Epithelial cell of esophagus (primary cell): ENCODE measurements at regions not wholly inside any gene's neighbourhood (a gene's known extent, or its start where the extent isn't known, plus 50 kb on each side); places are given as distances from the start of the nearest gene placed in this dataset.

ENCODE experiments used
- DNase-seq: peaks from one replicate; pipeline ENCODE4 v3.0.0; 2010; ENCODE audit warnings: low read depth
- H3K4me3 ChIP-seq: 2 replicates; pipeline ENCODE4 v1.5.1; 2011; ENCODE audit warnings: mild to moderate bottlenecking, low read length, control low read depth
- TF ChIP-seq, protein P1 (sequence below): IDR thresholded peaks from 2 replicates; pipeline ENCODE4 v1.5.1; 2011; ENCODE audit warnings: low read depth, mild to moderate bottlenecking, low read length, control low read depth, inconsistent platforms; ENCODE audit not compliant: insufficient read depth; ENCODE audit errors: missing control alignments

DNA sequence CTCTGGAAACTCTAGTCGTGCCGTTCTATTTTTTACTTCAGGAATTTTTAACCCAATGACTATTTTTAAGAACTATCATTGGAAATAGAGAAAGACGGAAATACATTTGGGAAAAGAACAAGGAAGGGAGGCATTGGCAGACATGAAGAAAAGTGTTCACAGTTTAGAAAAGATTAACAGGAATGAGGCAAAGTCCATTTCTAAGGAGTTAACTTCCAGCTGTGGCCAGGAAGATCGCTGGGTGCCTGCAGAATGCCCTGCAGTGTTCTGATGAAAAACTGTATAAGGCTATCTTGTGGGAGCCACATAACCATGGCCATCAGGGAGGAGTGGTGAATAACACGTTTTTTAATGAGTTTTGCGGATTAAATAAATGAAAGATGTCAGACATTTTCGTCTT is 150.6 kb upstream of the VCX3A start:
- no peak overlapping the region for H3K4me3 ChIP-seq
- TF ChIP-seq, protein P1, sequence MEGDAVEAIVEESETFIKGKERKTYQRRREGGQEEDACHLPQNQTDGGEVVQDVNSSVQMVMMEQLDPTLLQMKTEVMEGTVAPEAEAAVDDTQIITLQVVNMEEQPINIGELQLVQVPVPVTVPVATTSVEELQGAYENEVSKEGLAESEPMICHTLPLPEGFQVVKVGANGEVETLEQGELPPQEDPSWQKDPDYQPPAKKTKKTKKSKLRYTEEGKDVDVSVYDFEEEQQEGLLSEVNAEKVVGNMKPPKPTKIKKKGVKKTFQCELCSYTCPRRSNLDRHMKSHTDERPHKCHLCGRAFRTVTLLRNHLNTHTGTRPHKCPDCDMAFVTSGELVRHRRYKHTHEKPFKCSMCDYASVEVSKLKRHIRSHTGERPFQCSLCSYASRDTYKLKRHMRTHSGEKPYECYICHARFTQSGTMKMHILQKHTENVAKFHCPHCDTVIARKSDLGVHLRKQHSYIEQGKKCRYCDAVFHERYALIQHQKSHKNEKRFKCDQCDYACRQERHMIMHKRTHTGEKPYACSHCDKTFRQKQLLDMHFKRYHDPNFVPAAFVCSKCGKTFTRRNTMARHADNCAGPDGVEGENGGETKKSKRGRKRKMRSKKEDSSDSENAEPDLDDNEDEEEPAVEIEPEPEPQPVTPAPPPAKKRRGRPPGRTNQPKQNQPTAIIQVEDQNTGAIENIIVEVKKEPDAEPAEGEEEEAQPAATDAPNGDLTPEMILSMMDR: no peak
- DNase-seq: no peak

DNA sequence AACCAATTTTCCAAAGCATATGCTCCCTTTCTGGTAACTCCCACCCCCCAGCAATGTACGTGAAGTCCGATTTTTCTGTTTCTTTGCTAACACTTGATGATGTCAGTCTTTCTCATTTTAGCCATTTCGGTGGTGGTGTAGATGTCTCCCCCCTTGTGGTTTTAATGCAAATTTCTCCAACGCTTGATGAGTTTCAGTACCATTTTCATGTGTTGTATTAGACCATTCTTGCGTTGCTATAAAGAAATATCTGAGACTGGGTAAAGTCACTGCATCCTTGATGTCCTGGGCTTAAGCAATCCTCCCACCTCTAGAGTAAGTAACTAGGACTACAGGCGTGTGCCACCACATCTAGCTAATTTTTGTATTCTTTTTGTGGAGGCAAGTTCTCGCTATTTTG is 148.4 kb upstream of the VCX3A start:
- DNase-seq: no peak
- TF ChIP-seq, protein P1: no peak
- H3K4me3 ChIP-seq: no peak overlapping the region

DNA sequence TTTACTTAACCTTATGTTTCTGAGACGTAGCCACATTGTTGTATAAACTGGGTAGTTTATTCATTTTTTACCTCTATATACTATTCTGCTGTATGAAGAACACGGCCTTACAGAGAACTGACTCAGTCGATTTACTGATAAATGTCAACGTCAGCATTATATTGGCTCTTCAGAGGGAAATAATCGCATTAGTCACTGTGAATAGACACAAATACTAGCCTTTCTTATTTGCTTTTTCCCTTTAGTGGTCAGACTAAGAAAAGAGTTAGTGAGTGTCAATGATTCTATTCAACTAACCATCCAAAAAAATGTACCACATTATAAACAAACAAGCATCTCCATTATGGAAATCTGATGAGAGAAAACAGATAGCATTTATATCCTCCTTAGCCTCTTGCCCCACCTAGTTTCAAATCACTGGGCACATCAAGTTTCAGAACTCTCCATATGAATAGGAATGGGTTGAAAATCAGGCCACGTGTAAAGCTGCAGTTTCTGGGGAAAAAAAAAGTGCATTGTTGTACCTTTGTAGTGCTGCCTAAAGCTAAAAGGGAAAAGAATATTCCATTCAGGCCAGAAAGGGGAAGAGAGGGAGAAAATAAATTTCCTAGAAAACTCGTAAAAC is 146.7 kb upstream of the VCX3A start:
- DNase-seq: no peak
- TF ChIP-seq, protein P1: no peak
- no peak overlapping the region for H3K4me3 ChIP-seq

DNA sequence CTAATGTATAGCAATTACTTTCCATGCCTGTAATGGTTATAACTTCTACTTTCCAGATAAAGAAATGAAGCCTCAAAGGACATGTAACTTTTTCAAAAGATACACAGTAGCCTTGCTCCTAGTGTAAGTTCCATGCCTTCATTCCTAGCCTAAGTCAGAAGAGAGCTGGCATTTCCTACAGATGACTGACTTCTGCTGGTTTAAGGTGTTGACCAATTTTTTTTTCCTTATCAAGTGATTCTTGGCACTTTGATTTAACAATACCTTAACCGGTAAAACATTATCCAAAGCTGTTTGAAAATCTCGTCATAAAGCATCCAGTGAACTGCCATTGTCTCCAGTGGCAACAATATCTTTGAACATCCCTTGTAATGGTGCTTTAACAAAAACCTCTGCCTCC is 145.1 kb upstream of the VCX3A start:
- TF ChIP-seq, protein P1: no peak

DNA sequence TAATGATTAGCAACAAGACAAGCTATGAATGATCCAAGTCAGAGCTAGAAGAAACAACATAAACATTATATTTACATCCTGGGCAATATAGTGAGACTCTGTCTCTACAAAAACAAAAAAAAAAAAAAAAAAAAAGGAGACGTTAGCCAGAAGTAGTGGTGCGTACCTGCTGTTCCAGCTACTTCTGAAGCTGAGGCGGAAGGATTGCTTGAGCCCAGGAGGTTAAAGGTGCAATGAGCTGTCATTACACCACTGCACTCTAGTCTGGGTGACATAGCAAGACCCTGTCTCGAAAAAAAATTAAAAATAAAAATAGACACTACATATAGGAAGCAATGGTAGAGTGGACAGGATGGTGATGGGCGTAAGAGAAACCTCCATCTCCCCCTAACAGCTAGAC is 144.6 kb upstream of the VCX3A start:
- TF ChIP-seq, protein P1: no peak

More for the DNA sequence above, 145.1 kb upstream of the VCX3A start:
- H3K4me3 ChIP-seq: no peak overlapping the region
- DNase-seq: no peak

DNA sequence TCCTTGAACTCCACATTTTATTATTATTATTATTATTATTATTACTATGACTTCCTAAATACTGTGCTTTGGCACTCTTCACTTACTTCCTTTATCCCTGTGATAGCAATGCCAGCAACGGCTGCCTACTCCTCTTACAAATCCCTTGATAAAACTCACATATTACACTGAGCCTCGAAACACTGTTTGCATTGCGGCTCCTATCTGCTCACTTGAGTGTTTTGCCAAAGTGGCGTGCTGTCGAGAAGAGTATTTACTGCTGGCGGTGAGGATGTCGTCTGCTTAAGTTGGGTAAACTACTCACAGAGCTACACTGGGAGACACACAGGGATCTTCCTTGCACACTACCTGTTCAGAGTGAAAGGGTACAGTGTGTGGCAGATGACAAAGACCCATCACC is 143.4 kb upstream of the VCX3A start:
- H3K4me3 ChIP-seq: no peak overlapping the region
- TF ChIP-seq, protein P1: no peak
- no peak for DNase-seq

More for the DNA sequence above, 144.6 kb upstream of the VCX3A start:
- no peak for DNase-seq
- H3K4me3 ChIP-seq: no peak overlapping the region

DNA sequence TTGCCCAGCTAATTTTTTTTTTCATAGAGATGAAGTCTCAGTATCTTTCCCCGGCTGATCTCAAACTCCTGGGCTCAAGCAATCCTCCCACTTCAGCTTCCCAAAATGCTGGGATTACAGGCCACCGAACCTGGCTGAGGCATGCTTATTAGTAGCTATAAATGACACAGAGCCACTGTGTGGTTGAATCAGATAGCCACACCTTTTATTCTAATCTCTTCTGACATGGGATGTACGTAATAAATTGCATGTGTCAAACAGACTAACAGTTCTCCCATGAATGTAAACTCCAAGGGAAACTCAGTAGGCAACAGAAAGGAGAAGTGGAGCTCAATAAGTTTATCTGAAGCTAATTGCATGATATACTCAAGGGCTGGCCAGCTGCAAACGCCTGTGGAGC is 139.8 kb upstream of the VCX3A start:
- TF ChIP-seq, protein P1: no peak

More for the DNA sequence above, 139.8 kb upstream of the VCX3A start:
- H3K4me3 ChIP-seq: no peak overlapping the region
- no peak for DNase-seq
